GM19099 (cell line): ENCODE measurements at regions not wholly inside any gene's neighbourhood (a gene's known extent, or its start where the extent isn't known, plus 50 kb on each side); places are given as distances from the start of the nearest gene placed in this dataset.

Experiments used
- POLR2A ChIP-seq: IDR thresholded peaks from 3 replicates; pipeline ENCODE4 v1.6.1; 2011; ENCODE audit warnings: low read depth; ENCODE audit not compliant: insufficient read length; ENCODE audit errors: extremely low read depth

GRCh38 chr16:86065711-86066110 lies 166.7 kb downstream of the IRF8 start:
- TF ChIP-seq POLR2A: no peak

DNA sequence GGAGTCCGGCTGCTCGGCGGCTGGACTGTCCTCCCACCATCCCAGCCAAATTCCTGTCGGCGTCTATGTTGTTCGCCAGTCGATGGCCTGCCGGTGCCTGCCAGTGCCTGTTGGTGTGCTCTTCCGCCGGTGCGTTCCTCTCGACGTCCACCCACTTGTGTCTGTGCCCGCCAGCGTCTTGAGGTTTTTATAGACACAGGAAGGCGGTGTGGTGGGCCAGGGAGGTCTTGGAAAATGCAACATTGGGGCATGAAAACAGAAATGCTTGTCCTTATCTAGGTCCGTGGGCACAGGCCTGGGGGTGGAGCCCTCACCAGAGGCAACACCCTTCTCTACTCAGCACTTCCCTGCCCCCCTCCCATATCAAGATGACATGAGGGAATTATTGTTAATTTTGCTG lies 167.8 kb downstream of the IRF8 start:
- TF ChIP-seq POLR2A: no peak

DNA sequence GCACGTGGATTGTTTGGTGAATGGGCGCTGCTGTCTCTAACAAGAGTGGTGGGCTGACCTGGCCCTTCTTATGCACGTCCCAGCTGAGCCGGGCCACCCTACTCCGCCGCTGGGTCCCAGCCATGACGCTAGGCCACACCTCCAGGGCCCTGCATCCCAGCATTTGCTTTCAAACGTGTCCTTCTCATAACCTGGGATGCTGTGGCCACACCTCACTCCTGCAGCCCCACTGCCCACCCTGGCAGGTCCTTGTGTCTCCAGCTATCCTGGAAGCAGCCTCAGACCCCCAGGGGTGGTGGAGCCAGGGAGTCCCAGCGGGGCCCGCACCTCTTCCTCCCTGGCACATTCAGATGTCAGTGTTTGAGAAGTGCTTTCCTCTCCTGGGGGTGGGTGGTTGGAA lies 168.6 kb downstream of the IRF8 start:
- no peak for TF ChIP-seq POLR2A

DNA sequence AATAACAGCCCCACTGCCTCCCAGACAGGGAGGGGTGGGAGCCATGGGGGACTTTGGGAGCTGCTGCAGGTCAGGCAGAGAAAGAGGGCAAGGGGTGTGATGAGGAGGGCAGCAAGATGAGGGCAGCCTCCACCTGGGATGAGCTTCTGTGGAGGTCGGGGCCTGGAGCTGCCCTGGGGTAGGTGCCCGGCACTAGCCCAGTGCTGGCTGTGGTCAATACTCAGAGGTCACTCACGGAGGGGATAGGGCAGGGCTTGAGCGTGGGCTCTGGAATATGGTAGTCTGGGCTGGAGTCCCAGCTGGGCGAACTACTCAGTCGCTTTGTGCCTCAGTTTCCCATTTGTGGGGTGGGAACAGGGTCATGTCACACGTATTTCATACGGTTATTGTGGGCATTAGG lies 169.0 kb downstream of the IRF8 start:
- no peak for TF ChIP-seq POLR2A

- no peak for TF ChIP-seq POLR2A
These were observed 169.8 kb downstream of the IRF8 start for GRCh38 chr16:86068722-86069121.

DNA sequence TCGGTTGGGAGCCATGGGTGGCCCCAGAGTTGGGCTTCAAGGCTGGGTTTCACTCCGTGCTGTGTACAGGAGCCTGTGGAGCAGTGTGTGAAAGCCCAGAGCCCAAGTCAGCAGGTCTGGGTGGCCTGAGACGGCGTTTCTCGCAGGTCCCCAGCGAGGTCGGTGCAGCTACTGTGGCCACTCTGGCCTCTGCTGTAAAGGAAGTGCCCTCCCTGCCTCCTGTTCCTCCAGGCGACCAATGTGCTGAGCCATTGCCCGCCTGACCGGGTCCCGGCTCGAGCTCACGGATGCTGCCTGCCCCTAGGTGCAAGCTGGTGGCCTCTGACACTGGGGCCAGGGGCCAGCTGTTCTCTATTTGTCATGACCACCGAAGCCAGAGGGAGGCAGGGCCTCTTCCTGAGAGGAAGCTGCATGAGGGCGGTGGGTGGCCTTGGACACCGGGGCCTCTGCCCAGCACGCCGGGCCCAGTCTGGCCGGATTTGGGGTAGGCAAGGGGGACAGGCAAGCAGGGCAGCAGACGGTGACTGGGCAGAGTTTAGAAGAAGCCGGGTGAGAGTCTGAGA lies 170.9 kb downstream of the IRF8 start:
- TF ChIP-seq POLR2A: no peak

DNA sequence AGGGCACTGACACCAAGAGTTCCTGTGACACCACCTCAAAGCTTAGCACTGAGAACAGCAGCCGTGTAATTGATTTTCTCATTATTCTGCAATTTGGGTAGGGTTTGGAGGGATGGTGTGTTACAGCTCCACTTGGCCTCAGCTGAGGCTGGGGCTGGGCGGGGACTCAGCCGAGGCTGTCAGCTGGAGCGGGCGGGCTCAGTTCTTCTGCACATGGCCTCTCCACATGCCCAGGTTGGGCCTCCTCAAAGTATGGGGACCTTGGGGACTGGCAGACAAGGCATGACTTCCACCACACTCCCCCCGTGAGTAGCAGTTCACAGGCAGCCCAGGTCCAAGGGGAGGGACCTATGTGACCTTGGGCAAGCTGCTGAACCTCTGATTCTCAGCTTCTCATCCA lies 171.5 kb downstream of the IRF8 start:
- no peak for TF ChIP-seq POLR2A

DNA sequence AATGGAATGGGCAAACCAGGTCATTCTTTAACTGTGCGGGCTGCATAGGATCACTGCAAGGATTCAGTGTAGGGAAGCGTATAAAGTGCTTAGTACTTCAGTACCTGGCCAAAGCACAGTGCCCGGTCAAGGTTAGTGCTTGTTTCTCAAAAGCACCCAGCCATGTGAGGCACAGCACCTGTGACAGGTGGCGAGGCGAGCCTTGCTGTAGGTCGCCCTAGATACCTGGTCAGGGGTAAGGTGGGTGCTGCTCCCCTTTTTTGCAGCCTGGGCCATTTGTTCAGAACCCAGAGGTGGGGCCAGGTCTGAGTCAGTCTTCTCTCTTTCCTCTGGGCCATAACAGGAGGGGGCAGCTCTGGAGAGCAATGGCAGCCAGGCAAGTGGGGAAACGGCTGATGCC lies 172.0 kb downstream of the IRF8 start:
- TF ChIP-seq POLR2A: no peak

- TF ChIP-seq POLR2A: no peak
These were observed 172.8 kb downstream of the IRF8 start for GRCh38 chr16:86071611-86072240.

GRCh38 chr16:86072328-86073102 lies 173.6 kb downstream of the IRF8 start:
- no peak for TF ChIP-seq POLR2A

DNA sequence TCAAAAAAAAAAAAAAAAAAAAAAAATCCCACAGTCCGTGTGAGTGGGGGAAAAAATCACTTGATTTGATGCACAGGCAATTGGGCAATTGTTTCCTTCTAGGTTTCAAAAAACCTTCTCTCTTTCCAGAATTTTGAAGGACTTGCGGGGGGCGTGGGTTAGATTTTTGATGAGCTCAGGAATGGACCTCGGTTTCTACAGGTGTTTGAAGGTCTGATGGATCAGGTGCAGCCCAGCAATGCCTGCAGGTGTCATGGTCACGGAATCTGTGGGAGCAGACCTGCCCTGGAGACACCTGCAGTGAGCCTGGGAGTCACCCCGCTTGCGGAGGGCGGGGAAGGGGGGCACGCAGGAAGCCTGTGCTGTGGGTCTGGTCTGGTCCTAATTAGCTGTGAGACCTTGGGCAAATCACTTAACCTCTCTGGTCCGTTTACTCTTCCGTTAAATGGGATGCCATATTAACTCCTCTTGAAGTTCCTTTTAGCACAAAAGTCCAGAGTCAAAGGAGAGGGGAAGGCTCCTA lies 174.2 kb downstream of the IRF8 start:
- no peak for TF ChIP-seq POLR2A

DNA sequence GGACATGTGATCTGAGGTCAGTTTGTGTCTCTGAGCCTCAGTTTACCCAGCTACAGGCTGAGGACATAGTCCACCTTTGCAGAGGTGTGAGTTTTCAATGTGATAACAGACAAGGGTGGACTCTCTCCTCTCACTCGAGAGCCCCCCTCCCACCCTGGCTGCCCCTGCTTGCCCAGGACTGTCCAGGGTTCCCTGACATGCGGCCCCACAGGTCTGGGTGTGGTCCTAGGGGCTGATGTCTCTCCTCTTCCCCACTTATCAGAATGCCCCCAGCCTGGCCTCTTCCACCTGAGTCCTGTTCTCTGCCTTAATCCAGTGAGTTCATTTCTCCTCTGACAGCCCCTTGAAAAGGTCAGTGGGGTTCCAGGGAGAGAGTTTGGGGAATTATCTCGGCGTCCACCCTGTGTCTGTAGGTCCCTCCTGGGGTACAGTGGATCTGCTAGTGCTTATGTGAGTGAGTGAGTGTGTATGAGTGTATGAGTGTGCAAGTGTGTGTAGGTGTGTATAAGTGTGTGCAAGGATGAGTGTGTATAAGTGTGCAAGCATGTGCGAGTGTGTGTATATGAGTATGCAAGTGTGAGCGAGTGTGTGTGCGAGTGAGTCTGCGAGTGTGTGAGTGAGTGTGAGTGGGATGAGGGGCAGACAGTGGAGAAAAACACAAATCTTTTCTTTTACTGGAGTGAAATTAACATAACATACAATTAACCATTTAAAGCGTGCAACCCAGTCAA lies 175.0 kb downstream of the IRF8 start:
- TF ChIP-seq POLR2A: no peak

GRCh38 chr16:86074651-86075487 lies 175.9 kb downstream of the IRF8 start:
- no peak for TF ChIP-seq POLR2A

GRCh38 chr16:86075488-86075785 lies 176.5 kb downstream of the IRF8 start:
- TF ChIP-seq POLR2A: no peak
